Hepatocyte (in vitro differentiated cells): ENCODE measurements at regions not wholly inside any gene's neighbourhood (a gene's known extent, or its start where the extent isn't known, plus 50 kb on each side); places are given as distances from the start of the nearest gene placed in this dataset.

Source experiments
- DNase-seq: peaks from one replicate; pipeline ENCODE4 v3.0.0-alpha.2; 2016; ENCODE audit warnings: low spot score
- H2AFZ ChIP-seq: fragments of 200-600 bp; sonication (generic); 2 replicates; pipeline ENCODE4 v1.6.0; 2016; ENCODE audit warnings: antibody characterized with exemption, mild to moderate bottlenecking
- H3K27ac ChIP-seq: fragments of 200-600 bp; sonication (generic); 2 replicates; pipeline ENCODE4 v1.5.1; 2016; ENCODE audit warnings: mild to moderate bottlenecking
- H3K27me3 ChIP-seq: fragments of 200-600 bp; sonication (generic); 2 replicates; pipeline ENCODE4 v1.6.1; 2016
- H3K36me3 ChIP-seq: fragments of 200-600 bp; sonication (generic); replicated peaks from 2 replicates; pipeline ENCODE4 v1.5.1; 2016; ENCODE audit warnings: low read depth; ENCODE audit not compliant: insufficient read depth
- H3K4me1 ChIP-seq: fragments of 200-600 bp; sonication (generic); 2 replicates; pipeline ENCODE4 v1.5.1; 2016; ENCODE audit warnings: mild to moderate bottlenecking, moderate library complexity; ENCODE audit not compliant: insufficient read depth
- H3K4me2 ChIP-seq: fragments of 200-600 bp; sonication (generic); 2 replicates; pipeline ENCODE4 v1.6.0; 2016
- H3K4me3 ChIP-seq: fragments of 200-600 bp; sonication (generic); 2 replicates; pipeline ENCODE4 v1.5.1; 2016; ENCODE audit warnings: mild to moderate bottlenecking
- H3K79me2 ChIP-seq: fragments of 200-600 bp; sonication (generic); 2 replicates; pipeline ENCODE4 v1.6.0; 2017; ENCODE audit warnings: mild to moderate bottlenecking
- H3K9me2 ChIP-seq: fragments of 200-600 bp; sonication (generic); replicated peaks from 2 replicates; pipeline ENCODE4 v1.6.0; 2017; ENCODE audit warnings: mild to moderate bottlenecking; ENCODE audit not compliant: insufficient read depth
- H3K9me3 ChIP-seq: fragments of 200-600 bp; sonication (generic); 2 replicates; pipeline ENCODE4 v1.5.1; 2016; ENCODE audit warnings: low read depth, mild to moderate bottlenecking
- H4K20me1 ChIP-seq: fragments of 200-600 bp; sonication (generic); 2 replicates; pipeline ENCODE4 v1.6.0; 2016; ENCODE audit warnings: mild to moderate bottlenecking; ENCODE audit not compliant: insufficient read depth, poor library complexity, severe bottlenecking
- CTCF ChIP-seq: fragments of 200-600 bp; sonication (generic); IDR thresholded peaks from 2 replicates; pipeline ENCODE4 v1.5.1; 2016; ENCODE audit warnings: antibody characterized with exemption, mild to moderate bottlenecking; ENCODE audit not compliant: poor library complexity
- EZH2 ChIP-seq: fragments of 200-600 bp; sonication (generic); IDR thresholded peaks from 2 replicates; pipeline ENCODE4 v1.6.1; 2016; ENCODE audit warnings: antibody characterized with exemption, mild to moderate bottlenecking, borderline replicate concordance
- EZH2phosphoT487 ChIP-seq: fragments of 200-600 bp; sonication (generic); IDR thresholded peaks from one replicate; pipeline ENCODE4 v1.6.1; 2018; ENCODE audit warnings: antibody characterized with exemption, mild to moderate bottlenecking, low read depth, moderate library complexity; ENCODE audit not compliant: unreplicated experiment, severe bottlenecking
- WGBS: methylation state at CpG from one replicate; pipeline ENCODE4 v1.1.6; 2016; ENCODE audit warnings: low lambda C conversion rate; ENCODE audit errors: missing lambda C conversion rate; 5-methylcytosine and 5-hydroxymethylcytosine counted together

DNA sequence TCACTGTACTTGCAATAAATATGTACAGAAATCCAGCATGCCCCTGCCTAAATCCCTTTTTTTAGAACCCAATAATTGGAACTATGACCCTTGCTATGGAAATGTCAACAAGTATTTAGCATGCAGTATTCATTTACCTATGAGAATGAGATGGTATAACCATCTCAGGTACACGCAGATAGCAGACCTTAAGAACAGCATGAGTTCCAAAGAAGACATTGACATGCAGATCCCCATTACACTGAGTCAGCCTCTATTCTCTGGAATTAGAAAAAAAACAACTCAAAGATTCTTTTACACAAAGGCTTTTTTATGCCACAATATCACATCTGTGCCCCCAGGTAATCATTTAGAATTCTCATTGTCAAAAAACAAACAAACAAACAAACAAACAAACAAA lies 325.6 kb upstream of the TLE4 start:
- H3K4me3 ChIP-seq, result no peak overlapping the region
- WGBS, result 63% methylated on average over 1 of the region's 1 CpG
- no peak overlapping the region for H2AFZ ChIP-seq
- no peaks in the 10 kb centered on the region for H3K36me3 ChIP-seq
- no peak overlapping the region for H3K4me2 ChIP-seq
- no peaks in the 10 kb centered on the region for H3K27me3 ChIP-seq
- H3K4me1 ChIP-seq, result no peaks in the 10 kb centered on the region
- no peaks in the 10 kb centered on the region for H3K9me3 ChIP-seq
- H3K79me2 ChIP-seq, result no peaks in the 10 kb centered on the region
- H4K20me1 ChIP-seq, result no peaks in the 10 kb centered on the region
- TF ChIP-seq EZH2 (no peak), CTCF (no peak), EZH2phosphoT487 (no peak)
- no peak overlapping the region for H3K27ac ChIP-seq
- no peaks in the 10 kb centered on the region for H3K9me2 ChIP-seq
- DNase-seq, result no peak

- Histone ChIP-seq H3K79me2 (no peaks in the 10 kb centered on the region), H3K27me3 (no peaks in the 10 kb centered on the region), H3K4me2 (no peak overlapping the region), H3K4me3 (no peak overlapping the region), H3K9me3 (no peaks in the 10 kb centered on the region), H3K27ac (no peak overlapping the region), H3K9me2 (no peaks in the 10 kb centered on the region), H2AFZ (no peak overlapping the region), H3K4me1 (no peaks in the 10 kb centered on the region), H3K36me3 (no peaks in the 10 kb centered on the region), H4K20me1 (no peaks in the 10 kb centered on the region)
- TF ChIP-seq EZH2phosphoT487, result no peak
- no peak for TF ChIP-seq CTCF
- TF ChIP-seq EZH2, result no peak
- DNase-seq, result no peak
Observed at GRCh38 chr9:79247021-79247420, 324.7 kb upstream of the TLE4 start.

- 89% methylated on average over 1 of the region's 1 CpG for WGBS
- Histone ChIP-seq H3K9me2 (no peaks in the 10 kb centered on the region), H3K27ac (no peak overlapping the region), H3K27me3 (no peaks in the 10 kb centered on the region), H3K4me2 (no peak overlapping the region), H3K4me3 (no peak overlapping the region), H3K79me2 (no peaks in the 10 kb centered on the region), H2AFZ (no peak overlapping the region), H3K9me3 (no peaks in the 10 kb centered on the region), H3K36me3 (no peaks in the 10 kb centered on the region), H3K4me1 (no peaks in the 10 kb centered on the region), H4K20me1 (no peaks in the 10 kb centered on the region)
- TF ChIP-seq EZH2 (no peak), EZH2phosphoT487 (no peak), CTCF (no peak)
- DNase-seq, result no peak
Observed at GRCh38 chr9:79250806-79251205, 321.0 kb upstream of the TLE4 start.

DNA sequence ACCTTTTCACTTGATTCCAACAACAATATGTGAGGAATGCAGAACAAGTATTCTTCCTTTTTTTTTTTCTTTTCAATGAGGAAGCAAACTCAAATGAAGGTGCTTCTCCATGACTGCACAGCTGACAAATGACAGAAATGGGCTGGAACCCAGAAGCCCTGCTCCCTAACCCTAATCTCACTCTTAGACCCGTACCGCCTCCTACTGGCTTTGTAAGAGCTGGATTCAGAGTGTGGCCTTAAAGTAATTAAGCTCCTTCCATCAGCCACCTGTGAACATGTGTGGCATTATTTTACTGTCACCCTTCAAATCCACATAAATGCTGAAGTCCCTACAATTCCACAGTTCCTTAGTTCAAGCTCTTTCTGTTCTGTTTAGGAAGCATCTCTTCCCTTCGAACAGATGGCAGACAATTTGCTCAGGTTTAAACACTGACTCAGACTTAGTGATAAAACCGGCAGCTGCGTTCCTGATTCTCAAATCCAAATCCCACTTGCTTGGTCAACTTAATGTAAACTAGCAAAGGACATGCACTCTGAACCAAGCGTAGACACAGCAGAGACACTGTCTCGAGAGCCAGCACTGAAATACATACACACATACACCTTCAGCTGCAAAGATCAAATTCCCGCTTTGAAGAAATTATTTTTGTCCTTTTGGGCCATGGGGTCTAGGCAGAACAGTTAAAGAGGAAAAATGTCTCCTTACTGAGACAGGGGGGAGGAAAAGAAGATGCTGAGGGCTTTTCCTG lies 316.7 kb upstream of the TLE4 start:
- Histone ChIP-seq H3K4me2 (no peak overlapping the region), H3K27ac (no peak overlapping the region), H2AFZ (no peak overlapping the region), H3K9me3 (no peaks in the 10 kb centered on the region), H3K27me3 (no peaks in the 10 kb centered on the region), H3K4me1 (no peaks in the 10 kb centered on the region), H4K20me1 (no peaks in the 10 kb centered on the region), H3K9me2 (no peaks in the 10 kb centered on the region), H3K4me3 (no peak overlapping the region), H3K79me2 (no peaks in the 10 kb centered on the region), H3K36me3 (no peaks in the 10 kb centered on the region)
- TF ChIP-seq EZH2phosphoT487 (no peak), EZH2 (no peak), CTCF (no peak)
- DNase-seq, result no peak
- 47% methylated on average over 8 of the region's 8 CpGs for WGBS
